Chondrocyte (in vitro differentiated cells): ENCODE measurements at regions not wholly inside any gene's neighbourhood (a gene's known extent, or its start where the extent isn't known, plus 50 kb on each side); places are given as distances from the start of the nearest gene placed in this dataset.

Experiments used
- DNase-seq: peaks from one replicate; pipeline ENCODE4 v3.0.0; 2021; ENCODE audit warnings: mixed read lengths, low spot score
- H3K27ac Mint-ChIP-seq: one replicate; pipeline ENCODE4 v1.8.0; 2021; ENCODE audit warnings: mild to moderate bottlenecking, moderate library complexity, mixed read lengths; ENCODE audit not compliant: unreplicated experiment
- H3K27me3 Mint-ChIP-seq: 2 replicates; pipeline ENCODE4 v1.8.0; 2021; ENCODE audit warnings: low read depth, mixed read lengths
- H3K36me3 Mint-ChIP-seq: 2 replicates; pipeline ENCODE4 v1.8.0; 2021; ENCODE audit warnings: low read depth, mixed read lengths
- H3K4me1 Mint-ChIP-seq: 2 replicates; pipeline ENCODE4 v1.8.0; 2021; ENCODE audit warnings: low read depth, mild to moderate bottlenecking, mixed read lengths
- H3K4me3 Mint-ChIP-seq: one replicate; pipeline ENCODE4 v1.8.0; 2021; ENCODE audit warnings: mild to moderate bottlenecking, moderate library complexity, mixed read lengths; ENCODE audit not compliant: unreplicated experiment
- H3K9me3 Mint-ChIP-seq: 2 replicates; pipeline ENCODE4 v1.8.0; 2021; ENCODE audit warnings: low read depth, mixed read lengths
- TF ChIP-seq, protein P1 (sequence below): fragments of 200-600 bp; sonication (generic); IDR thresholded peaks from 2 replicates; pipeline ENCODE4 v1.5.0; 2021; ENCODE audit warnings: antibody characterized with exemption, mild to moderate bottlenecking, moderate library complexity

DNA sequence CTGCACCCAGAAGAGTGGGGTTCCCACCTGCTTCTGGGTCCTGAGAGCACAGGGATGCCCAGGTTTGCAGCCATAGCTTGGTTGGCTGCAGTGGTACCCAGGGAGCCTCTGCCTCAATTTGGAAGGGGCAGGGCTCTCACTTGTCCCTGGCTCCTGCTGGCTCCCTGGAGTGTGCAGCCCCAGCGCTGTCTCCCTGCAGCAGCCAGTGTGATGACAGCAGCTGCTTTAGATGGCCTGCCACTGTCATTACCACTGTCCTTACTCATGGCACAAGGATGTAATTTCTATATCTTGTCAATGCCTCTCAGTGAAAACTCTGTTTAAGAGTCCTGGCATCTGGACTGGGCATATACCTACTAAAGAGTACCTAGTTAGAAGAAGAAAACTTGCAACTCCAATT, 250.9 kb downstream of the KIF20B start:
- Mint-ChIP-seq H3K9me3 (peaks cover 15% of the 10 kb centered on the region), H3K27ac (no peak overlapping the region), H3K4me1 (no peaks in the 10 kb centered on the region), H3K4me3 (no peak overlapping the region), H3K36me3 (peaks cover 2% of the 10 kb centered on the region), H3K27me3 (peaks cover 18% of the 10 kb centered on the region)
- TF ChIP-seq, protein P1, sequence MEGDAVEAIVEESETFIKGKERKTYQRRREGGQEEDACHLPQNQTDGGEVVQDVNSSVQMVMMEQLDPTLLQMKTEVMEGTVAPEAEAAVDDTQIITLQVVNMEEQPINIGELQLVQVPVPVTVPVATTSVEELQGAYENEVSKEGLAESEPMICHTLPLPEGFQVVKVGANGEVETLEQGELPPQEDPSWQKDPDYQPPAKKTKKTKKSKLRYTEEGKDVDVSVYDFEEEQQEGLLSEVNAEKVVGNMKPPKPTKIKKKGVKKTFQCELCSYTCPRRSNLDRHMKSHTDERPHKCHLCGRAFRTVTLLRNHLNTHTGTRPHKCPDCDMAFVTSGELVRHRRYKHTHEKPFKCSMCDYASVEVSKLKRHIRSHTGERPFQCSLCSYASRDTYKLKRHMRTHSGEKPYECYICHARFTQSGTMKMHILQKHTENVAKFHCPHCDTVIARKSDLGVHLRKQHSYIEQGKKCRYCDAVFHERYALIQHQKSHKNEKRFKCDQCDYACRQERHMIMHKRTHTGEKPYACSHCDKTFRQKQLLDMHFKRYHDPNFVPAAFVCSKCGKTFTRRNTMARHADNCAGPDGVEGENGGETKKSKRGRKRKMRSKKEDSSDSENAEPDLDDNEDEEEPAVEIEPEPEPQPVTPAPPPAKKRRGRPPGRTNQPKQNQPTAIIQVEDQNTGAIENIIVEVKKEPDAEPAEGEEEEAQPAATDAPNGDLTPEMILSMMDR: no peak
- no peak for DNase-seq

DNA sequence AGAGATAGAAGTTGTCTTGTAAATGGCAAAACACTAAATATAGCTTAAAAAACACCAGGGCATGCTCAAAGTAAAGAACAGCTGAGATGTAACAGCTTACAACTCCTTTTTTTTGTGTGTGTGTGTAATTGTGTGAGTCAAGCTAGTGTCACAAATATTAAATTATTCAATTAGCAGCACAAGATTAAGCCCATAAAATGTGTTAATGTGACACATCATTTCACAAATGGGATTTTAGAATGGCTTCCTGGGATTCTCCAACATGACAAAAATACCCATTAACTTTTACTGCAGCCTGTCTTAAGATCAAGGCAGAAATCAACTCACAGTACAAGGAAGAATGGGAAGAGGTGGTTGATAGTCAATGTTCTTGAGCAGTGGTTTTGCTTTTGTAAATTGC, 251.4 kb downstream of the KIF20B start:
- H3K4me1 Mint-ChIP-seq: no peaks in the 10 kb centered on the region
- H3K36me3 Mint-ChIP-seq: no peaks in the 10 kb centered on the region
- peaks cover 10% of the 10 kb centered on the region for H3K9me3 Mint-ChIP-seq
- peaks cover 16% of the 10 kb centered on the region for H3K27me3 Mint-ChIP-seq
- no peak for DNase-seq
- no peak overlapping the region for H3K4me3 Mint-ChIP-seq
- H3K27ac Mint-ChIP-seq: no peak overlapping the region
- TF ChIP-seq, protein P1: no peak

DNA sequence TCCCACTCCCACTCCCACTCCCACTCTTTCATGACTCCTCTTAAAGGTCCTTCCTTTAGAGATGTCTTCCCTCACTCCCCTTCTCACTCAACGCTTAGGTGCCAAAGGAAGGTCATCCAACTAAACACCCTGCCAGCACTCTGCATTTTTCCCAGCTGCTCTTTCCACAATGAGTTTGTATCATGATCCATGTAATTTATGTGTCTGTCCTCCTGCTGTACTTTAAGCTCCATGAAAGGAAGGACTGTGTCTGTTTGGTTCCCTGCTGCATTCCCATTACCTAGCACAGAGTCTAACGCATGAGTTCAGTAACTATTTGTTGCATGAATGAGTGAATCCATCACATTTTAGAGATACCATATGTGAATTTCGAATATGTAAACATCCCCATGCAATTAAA, 252.7 kb downstream of the KIF20B start:
- H3K36me3 Mint-ChIP-seq: no peaks in the 10 kb centered on the region
- no peaks in the 10 kb centered on the region for H3K4me1 Mint-ChIP-seq
- peaks cover 13% of the 10 kb centered on the region for H3K27me3 Mint-ChIP-seq
- no peak overlapping the region for H3K4me3 Mint-ChIP-seq
- no peak for DNase-seq
- H3K9me3 Mint-ChIP-seq: no peaks in the 10 kb centered on the region
- TF ChIP-seq, protein P1: no peak
- no peak overlapping the region for H3K27ac Mint-ChIP-seq

DNA sequence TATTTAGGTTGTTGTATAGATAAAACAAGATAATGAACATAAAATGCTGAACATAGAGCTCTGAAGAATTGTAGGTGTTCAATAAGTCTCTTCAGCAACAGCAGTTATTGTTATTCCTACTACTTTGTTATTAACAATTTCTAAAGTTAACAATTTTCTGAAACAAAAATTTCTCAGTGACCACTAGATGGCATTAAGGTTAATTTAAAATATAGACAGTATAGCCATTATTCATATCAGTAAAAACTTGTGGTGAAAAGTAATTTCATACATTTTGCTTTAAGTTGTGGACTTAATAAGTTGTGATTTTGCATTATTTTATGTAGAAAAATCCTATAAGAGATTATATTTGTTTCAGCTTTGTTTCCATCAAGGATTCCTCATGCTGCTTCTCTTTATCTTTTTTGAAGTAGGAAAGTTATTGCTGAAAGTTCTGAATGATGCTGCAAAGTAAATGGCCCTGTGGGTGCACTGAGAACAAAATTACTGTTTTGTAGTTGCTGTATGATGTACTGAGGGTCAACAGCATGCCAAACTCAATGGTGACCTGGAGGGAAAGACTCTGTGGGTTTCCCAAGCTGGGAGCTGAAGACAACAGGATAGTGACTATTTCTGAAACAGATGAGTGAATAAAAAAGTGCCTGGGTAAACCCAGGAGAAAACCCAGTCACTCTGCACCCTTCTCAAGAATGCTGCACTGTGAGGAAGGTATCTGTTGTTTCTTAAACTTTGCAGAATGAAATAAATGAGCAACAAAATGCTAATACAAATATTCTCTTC, 253.6 kb downstream of the KIF20B start:
- H3K36me3 Mint-ChIP-seq: no peaks in the 10 kb centered on the region
- H3K27me3 Mint-ChIP-seq: peaks cover 16% of the 10 kb centered on the region
- no peak for DNase-seq
- H3K4me1 Mint-ChIP-seq: no peaks in the 10 kb centered on the region
- H3K27ac Mint-ChIP-seq: no peak overlapping the region
- no peaks in the 10 kb centered on the region for H3K9me3 Mint-ChIP-seq
- no peak overlapping the region for H3K4me3 Mint-ChIP-seq
- TF ChIP-seq, protein P1: peak; percentile 82

DNA sequence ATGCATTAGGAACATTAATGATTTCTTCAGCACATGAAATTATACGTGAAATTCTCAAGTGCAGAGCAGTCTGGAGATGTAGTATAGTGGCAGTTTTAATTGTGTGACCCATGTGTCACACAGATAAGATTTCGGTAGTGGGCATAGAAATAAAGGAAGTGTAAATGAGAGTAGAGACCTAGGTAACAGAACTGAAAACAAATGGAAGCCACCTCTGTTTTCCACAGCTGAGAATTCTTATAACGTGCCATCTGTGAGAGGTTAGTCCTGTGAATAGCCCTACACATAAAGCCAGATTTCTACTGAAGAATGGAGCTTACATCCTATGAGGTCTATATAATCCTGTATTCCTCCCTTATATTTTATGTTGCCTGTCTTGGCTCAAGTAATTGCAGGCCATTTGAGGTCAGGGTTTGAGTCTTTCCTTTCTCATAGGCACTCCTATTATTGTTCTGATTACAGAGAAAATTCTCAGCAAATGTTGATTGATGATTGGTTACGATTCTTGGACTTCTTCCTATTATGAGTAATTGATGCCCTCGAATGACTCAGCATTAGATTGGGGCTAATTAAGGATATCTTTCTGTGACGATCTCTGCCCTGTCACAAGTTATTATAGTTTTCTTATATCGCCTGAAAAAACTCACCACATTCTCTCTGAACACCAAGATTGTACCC, 258.2 kb downstream of the KIF20B start:
- Mint-ChIP-seq H3K9me3 (peaks cover 2% of the 10 kb centered on the region), H3K27ac (no peak overlapping the region), H3K4me3 (no peak overlapping the region), H3K4me1 (no peaks in the 10 kb centered on the region), H3K36me3 (no peaks in the 10 kb centered on the region), H3K27me3 (peaks cover 12% of the 10 kb centered on the region)
- TF ChIP-seq, protein P1: no peak
- DNase-seq: no peak
